Natural killer cell (primary cell): ENCODE measurements at regions not wholly inside any gene's neighbourhood (a gene's known extent, or its start where the extent isn't known, plus 50 kb on each side); places are given as distances from the start of the nearest gene placed in this dataset.

ENCODE experiments used
- ATAC-seq, 3 donors: fragments of 150-1000 bp in 2 of 3; fragments of 200-7000 bp in 1 of 3; cut with Tn5 transposase; 1 replicate in 1 of 3; 2 replicates in 2 of 3; pipeline ENCODE4 v1.10.0; 2021; ENCODE audit warnings: mild to moderate bottlenecking in 2 of 3, moderate library complexity in 2 of 3
- DNase-seq, 2 donors: peaks; one replicate each; pipeline versions ENCODE4 v3.0.0 to v3.0.0-alpha.2; 2013 to 2021; ENCODE audit warnings: mixed read lengths in 1 of 2
- H3K27ac ChIP-seq: one replicate; pipeline ENCODE4 v1.5.1; 2013; ENCODE audit warnings: mild to moderate bottlenecking, low read length
- H3K27me3 ChIP-seq: one replicate; pipeline ENCODE4 v1.6.1; 2013; ENCODE audit warnings: low read length; ENCODE audit not compliant: control insufficient read depth, insufficient read depth
- H3K36me3 ChIP-seq: one replicate; pipeline ENCODE4 v1.6.1; 2013; ENCODE audit warnings: low read length; ENCODE audit not compliant: control insufficient read depth, insufficient read depth
- H3K4me1 ChIP-seq: one replicate; pipeline ENCODE4 v1.6.1; 2013; ENCODE audit warnings: low read length; ENCODE audit not compliant: control insufficient read depth, insufficient read depth
- H3K4me3 ChIP-seq: one replicate; pipeline ENCODE4 v1.5.1; 2013; ENCODE audit warnings: low read length
- H3K9me3 ChIP-seq: one replicate; pipeline ENCODE4 v1.6.1; 2013; ENCODE audit warnings: low read length; ENCODE audit not compliant: control insufficient read depth, insufficient read depth
- H3K27ac Mint-ChIP-seq, 2 donors: one replicate each; pipeline ENCODE4 v1.8.0; 2022; ENCODE audit warnings: mild to moderate bottlenecking in 2 of 2, mixed read lengths in 2 of 2, moderate library complexity in 1 of 2
- H3K27me3 Mint-ChIP-seq, 2 donors: one replicate each; pipeline ENCODE4 v1.8.0; 2022; ENCODE audit warnings: low read depth in 2 of 2, mixed read lengths in 2 of 2
- H3K36me3 Mint-ChIP-seq: one replicate; pipeline ENCODE4 v1.8.0; 2022; ENCODE audit warnings: mixed read lengths
- H3K4me1 Mint-ChIP-seq, 2 donors: one replicate each; pipeline ENCODE4 v1.8.0; 2022; ENCODE audit warnings: mixed read lengths in 2 of 2
- H3K4me3 Mint-ChIP-seq: one replicate; pipeline ENCODE4 v1.8.0; 2022; ENCODE audit warnings: mild to moderate bottlenecking, moderate library complexity, mixed read lengths
- H3K9me3 Mint-ChIP-seq, 2 donors: one replicate each; pipeline ENCODE4 v1.8.0; 2022; ENCODE audit warnings: mixed read lengths in 2 of 2
- WGBS: methylation state at CpG from one replicate; pipeline ENCODE4 v1.1.7; 2013; ENCODE audit warnings: missing lambda C conversion rate; ENCODE audit not compliant: insufficient coverage; 5-methylcytosine and 5-hydroxymethylcytosine counted together
- intact Hi-C: fragments of 100-400 bp; cut with micrococcal nuclease; formaldehyde crosslinking; loops from one replicate; pipeline ENCODE4 v1.14.2; 2022
- TF ChIP-seq, protein P1 (sequence below): fragments of 200-600 bp; IDR thresholded peaks from one replicate; pipeline ENCODE4 v1.8.0; 2022; ENCODE audit warnings: antibody characterized with exemption

- H3K27me3 Mint-ChIP-seq, result no peaks in the 10 kb centered on the region
- H3K36me3 Mint-ChIP-seq, result no peaks in the 10 kb centered on the region
- peaks cover 2 to 12% of the 10 kb centered on the region in 2 donors for H3K9me3 Mint-ChIP-seq
- no peak overlapping the region for H3K4me3 ChIP-seq
- intact Hi-C loops, result no loop called here
- DNase-seq (no peak), ATAC-seq (no peak)
- 88% methylated on average over 6 of the region's 6 CpGs for WGBS
- no peaks in the 10 kb centered on the region for H3K9me3 ChIP-seq
- TF ChIP-seq, protein P1, sequence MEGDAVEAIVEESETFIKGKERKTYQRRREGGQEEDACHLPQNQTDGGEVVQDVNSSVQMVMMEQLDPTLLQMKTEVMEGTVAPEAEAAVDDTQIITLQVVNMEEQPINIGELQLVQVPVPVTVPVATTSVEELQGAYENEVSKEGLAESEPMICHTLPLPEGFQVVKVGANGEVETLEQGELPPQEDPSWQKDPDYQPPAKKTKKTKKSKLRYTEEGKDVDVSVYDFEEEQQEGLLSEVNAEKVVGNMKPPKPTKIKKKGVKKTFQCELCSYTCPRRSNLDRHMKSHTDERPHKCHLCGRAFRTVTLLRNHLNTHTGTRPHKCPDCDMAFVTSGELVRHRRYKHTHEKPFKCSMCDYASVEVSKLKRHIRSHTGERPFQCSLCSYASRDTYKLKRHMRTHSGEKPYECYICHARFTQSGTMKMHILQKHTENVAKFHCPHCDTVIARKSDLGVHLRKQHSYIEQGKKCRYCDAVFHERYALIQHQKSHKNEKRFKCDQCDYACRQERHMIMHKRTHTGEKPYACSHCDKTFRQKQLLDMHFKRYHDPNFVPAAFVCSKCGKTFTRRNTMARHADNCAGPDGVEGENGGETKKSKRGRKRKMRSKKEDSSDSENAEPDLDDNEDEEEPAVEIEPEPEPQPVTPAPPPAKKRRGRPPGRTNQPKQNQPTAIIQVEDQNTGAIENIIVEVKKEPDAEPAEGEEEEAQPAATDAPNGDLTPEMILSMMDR, result no peak
- H3K4me3 Mint-ChIP-seq, result no peak overlapping the region
- no peaks in the 10 kb centered on the region for H3K4me1 Mint-ChIP-seq
- no peaks in the 10 kb centered on the region for H3K36me3 ChIP-seq
- H3K27ac Mint-ChIP-seq, result no peak overlapping the region
- no peaks in the 10 kb centered on the region for H3K27me3 ChIP-seq
- H3K4me1 ChIP-seq, result no peaks in the 10 kb centered on the region
- no peak overlapping the region for H3K27ac ChIP-seq
These were observed 93.6 kb downstream of the OSR1 start for GRCh38 chr2:19264852-19265251.

DNA sequence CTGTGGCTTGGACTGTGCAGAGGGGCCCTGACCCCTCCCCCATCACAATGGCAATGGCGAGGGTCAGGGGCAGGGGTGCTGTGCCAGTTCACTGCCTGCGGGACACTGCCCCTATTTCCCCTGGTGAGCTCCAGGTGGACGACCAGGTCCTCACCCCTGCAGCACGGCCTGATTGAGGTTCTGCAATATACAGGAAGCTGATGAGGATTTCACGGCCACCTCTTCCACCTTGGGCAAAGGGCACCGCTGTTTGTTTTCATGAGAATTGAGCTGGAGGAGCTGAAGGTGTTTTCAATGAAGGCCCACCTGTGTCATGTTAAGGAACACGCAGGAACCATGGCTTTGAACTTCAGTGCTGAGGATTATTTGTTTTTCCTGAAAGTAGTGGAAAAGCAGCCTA lies 96.3 kb downstream of the OSR1 start:
- ATAC-seq (no peak), DNase-seq (no peak)
- TF ChIP-seq, protein P1, result no peak
- H3K27me3 Mint-ChIP-seq, result no peaks in the 10 kb centered on the region
- Histone ChIP-seq H3K4me1 (no peaks in the 10 kb centered on the region), H3K9me3 (no peaks in the 10 kb centered on the region), H3K36me3 (no peaks in the 10 kb centered on the region), H3K27me3 (no peaks in the 10 kb centered on the region), H3K27ac (no peak overlapping the region), H3K4me3 (no peak overlapping the region)
- intact Hi-C loops, result no loop called here
- H3K4me3 Mint-ChIP-seq, result no peak overlapping the region
- WGBS, result 88% methylated on average over 7 of the region's 7 CpGs
- no peak overlapping the region for H3K27ac Mint-ChIP-seq
- H3K9me3 Mint-ChIP-seq, result peaks cover 2 to 12% of the 10 kb centered on the region in 2 donors
- H3K36me3 Mint-ChIP-seq, result no peaks in the 10 kb centered on the region
- no peaks in the 10 kb centered on the region for H3K4me1 Mint-ChIP-seq

DNA sequence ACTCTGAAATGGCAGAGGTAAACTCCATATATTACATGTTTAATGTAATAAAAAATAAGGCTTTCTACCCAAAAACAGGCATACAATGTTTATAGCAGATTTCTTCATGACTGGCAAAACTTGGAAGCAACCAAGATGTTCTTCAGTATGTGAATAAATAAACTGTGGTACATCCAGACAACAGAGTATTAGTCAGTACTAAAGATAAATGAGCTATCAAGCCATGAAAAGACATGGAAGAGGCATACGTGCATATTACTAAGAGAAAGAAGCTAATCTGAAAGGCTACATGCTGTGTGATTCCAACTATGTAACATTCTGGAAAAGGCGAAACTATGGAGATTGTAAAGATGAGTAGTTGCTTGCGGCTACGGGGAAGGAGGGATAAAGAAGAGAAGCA lies 97.4 kb downstream of the OSR1 start:
- no peak for ATAC-seq
- Mint-ChIP-seq H3K9me3 (peaks cover 2 to 12% of the 10 kb centered on the region in 2 donors), H3K27me3 (no peaks in the 10 kb centered on the region), H3K4me3 (no peak overlapping the region), H3K4me1 (no peaks in the 10 kb centered on the region), H3K27ac (no peak overlapping the region), H3K36me3 (no peaks in the 10 kb centered on the region)
- no peak overlapping the region for H3K27ac ChIP-seq
- no peak overlapping the region for H3K4me3 ChIP-seq
- no peaks in the 10 kb centered on the region for H3K36me3 ChIP-seq
- DNase-seq, result no peak
- WGBS, result 95% methylated on average over 4 of the region's 4 CpGs
- intact Hi-C loops, result no loop called here
- H3K27me3 ChIP-seq, result no peaks in the 10 kb centered on the region
- TF ChIP-seq, protein P1, result no peak
- no peaks in the 10 kb centered on the region for H3K4me1 ChIP-seq
- H3K9me3 ChIP-seq, result no peaks in the 10 kb centered on the region

DNA sequence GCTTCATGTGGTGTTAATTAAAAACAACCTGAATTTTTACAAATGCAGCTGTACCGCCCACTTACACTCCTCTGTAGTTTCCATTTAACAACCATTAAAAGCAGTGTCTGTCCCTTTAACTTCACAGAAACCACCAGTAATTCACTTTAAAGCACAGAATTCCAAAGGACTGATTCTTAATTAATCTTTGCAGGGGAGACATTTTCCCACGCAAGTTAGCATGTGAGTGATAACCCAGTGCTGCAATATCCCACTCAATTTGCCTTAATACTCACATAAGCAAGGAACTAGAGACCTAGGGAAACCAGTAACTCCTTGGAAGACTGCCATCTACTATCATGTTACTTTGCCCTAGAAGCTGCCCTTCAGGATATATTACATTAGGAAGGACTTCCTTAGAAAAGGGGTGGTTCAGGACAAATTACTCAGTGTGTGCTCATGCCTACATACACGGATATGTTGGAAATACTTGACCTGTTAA lies 102.3 kb downstream of the OSR1 start:
- Mint-ChIP-seq H3K4me1 (no peaks in the 10 kb centered on the region), H3K36me3 (no peaks in the 10 kb centered on the region), H3K27me3 (no peaks in the 10 kb centered on the region), H3K9me3 (peaks cover 11 to 13% of the 10 kb centered on the region in 2 donors), H3K4me3 (no peak overlapping the region), H3K27ac (no peak overlapping the region)
- WGBS, result 100% methylated on average over 3 of the region's 3 CpGs
- H3K27me3 ChIP-seq, result no peaks in the 10 kb centered on the region
- intact Hi-C loops, result no loop called here
- DNase-seq (no peak), ATAC-seq (no peak)
- H3K9me3 ChIP-seq, result no peaks in the 10 kb centered on the region
- H3K4me3 ChIP-seq, result no peak overlapping the region
- TF ChIP-seq, protein P1, result no peak
- no peak overlapping the region for H3K27ac ChIP-seq
- no peaks in the 10 kb centered on the region for H3K4me1 ChIP-seq
- H3K36me3 ChIP-seq, result no peaks in the 10 kb centered on the region
